ENCODE measurements at regions not wholly inside any gene's neighbourhood (a gene's known extent, or its start where the extent isn't known, plus 50 kb on each side); places are given as distances from the start of the nearest gene placed in this dataset.
"Not testable (repeated sequence)": the region's sequence is repeated elsewhere in the genome, so short reads cannot be mapped to it uniquely, and the experiment has no call there.

DNA sequence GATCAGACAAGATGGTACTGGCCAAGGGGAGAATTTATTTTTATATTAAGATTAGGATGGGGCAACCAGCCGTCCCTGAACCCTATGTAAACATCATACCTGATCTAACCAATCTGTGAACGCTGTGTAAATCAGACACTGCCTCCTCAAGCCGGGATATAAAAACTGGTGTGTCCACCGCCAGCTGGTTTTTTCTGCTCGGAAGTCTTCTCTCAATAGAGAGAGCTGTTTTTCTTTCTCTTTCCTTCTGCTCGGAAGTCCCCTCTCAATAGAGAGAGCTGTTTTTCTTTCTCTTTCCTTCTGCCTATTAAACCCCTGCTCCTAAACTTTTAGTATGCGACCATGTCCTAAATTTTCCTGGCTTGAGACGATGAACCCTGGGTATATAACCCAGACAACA is 615.5 kb upstream of the NUDT12 start:
- no peak for DNase-seq (ENCODE audit: extremely low spot score, insufficient read length, low read depth)
- no peak for FAIRE-seq

- DNase-seq (ENCODE audit: extremely low spot score, insufficient read length, low read depth) = no peak
- no peak for FAIRE-seq
Observed at GRCh38 chr5:104177651-104178050, 615.1 kb upstream of the NUDT12 start.

DNA sequence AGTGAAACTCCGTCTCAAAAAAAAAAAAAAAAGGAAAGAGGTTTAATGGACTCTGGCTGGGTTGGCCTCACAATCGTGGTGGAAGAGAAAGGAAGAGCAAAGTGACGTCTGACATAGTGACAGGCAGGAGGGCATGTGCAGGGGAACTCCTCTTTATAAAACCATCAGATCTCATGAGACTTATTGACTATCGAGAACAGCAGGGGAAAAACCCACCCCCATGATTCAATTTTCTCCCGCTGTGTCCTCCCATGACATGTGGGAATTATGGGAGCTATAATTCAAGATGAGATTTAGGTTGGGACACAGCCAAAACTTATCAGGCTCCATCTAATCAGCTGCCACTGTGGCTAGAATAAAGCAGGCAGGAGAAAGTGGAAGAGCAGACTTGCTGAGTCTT is 610.4 kb upstream of the NUDT12 start:
- DNase-seq (ENCODE audit: extremely low spot score, insufficient read length, low read depth) (no peak), FAIRE-seq (no peak)

DNA sequence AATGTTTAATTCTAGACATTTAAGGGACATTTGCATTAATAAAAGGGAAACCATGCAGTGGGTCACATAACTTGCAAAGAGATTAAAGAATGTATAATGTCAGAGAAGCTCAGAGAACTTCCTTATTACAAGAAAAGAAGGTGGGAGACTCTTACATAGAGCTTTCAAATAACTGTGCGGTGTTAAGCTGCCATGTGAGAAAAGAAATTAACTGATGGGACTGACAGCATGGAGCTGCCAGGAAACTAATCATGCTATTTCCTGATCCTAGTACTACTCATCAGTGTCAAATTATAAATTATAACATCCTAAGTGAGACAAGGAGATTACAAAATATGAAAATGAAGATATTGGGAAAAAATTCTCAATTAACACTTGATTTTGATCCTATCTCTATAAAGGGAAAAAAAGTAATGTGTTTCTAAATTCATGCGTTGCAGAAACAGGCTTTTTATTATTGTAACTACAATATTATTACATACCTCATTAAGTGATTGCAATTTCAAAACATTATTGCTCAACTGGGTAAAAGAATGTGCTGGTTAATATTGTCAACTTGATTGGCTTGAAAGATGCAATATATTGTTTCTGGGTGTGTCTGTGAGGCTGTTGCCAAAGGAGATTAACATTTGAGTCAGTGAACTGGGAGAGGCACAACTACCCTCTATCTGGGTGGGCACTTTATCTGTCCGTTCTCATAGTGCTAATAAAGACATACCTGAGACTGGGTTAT is 609.5 kb upstream of the NUDT12 start:
- DNase-seq (ENCODE audit: extremely low spot score, insufficient read length, low read depth) = no peak

GRCh38 chr5:104170926-104171325 is 608.3 kb upstream of the NUDT12 start:
- DNase-seq (ENCODE audit: extremely low spot score, insufficient read length, low read depth) = no peak
- FAIRE-seq = no peak

More for the DNA sequence above, 609.5 kb upstream of the NUDT12 start:
- FAIRE-seq = no peak

GRCh38 chr5:104146652-104147051 is 584.1 kb upstream of the NUDT12 start:
- FAIRE-seq (no peak), DNase-seq (ENCODE audit: extremely low spot score, insufficient read length, low read depth) (no peak)

DNA sequence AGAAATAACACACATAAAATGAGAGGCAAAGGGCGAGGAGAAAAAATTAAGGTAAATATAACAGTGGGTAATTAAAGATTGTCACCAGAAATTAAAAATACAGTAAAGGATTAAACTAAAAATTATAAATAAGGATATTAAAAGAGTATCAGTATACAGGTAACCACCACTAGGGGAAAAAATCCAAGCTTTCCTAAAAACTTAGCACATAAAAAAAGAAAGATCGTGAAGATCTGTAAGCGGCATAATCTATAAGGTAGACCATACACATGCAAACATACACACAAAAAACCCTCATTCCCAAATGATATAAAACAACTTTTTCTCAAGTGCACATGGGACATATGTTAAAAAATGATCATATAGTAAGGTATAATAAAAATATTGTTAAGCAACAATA is 577.3 kb upstream of the NUDT12 start:
- DNase-seq (ENCODE audit: extremely low spot score, insufficient read length, low read depth) = no peak
- FAIRE-seq = no peak

- no peak for DNase-seq (ENCODE audit: extremely low spot score, insufficient read length, low read depth)
- no peak for FAIRE-seq
Observed at GRCh38 chr5:104130320-104130719, 567.7 kb upstream of the NUDT12 start.

DNA sequence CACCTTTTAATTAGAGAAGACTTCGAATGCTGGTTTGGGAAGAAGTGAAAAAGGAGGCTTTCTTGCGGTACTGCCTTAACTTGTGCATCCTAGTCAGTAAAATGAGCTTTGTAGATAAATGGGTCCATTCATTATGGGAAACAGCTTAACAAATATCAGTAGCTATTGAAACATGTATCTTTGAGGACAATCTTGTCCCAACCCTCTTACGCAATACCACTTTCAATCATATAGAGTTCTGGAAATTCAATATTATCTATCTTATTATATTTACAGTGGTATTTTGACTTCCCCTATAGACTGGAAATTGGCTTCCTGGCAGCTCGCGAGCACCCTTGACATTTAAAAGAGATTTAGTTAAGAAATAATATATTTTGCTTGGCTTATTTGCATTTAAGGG is 565.8 kb upstream of the NUDT12 start:
- DNase-seq (ENCODE audit: extremely low spot score, insufficient read length, low read depth) (no peak), FAIRE-seq (no peak)

DNA sequence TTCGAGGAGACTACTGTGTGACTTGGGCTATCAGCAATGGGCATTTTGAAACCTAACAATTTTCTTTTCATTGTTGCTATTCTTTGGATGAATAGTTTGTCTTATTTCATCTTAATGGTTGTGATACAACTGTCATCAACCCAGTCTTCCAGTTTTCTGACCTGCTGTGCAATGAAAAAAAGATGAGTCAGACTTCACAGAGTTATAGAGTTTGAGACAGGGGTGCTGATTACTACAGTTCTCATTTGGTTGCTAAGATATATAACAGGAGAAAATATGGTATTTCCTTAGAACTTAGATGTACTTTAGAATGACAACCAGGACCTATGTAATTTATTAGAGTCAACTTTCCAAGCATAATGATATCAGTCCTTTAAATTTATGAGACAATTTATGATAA is 564.4 kb upstream of the NUDT12 start:
- DNase-seq (ENCODE audit: extremely low spot score, insufficient read length, low read depth) (no peak), FAIRE-seq (no peak)

GRCh38 chr5:104119529-104119928 is 556.9 kb upstream of the NUDT12 start:
- FAIRE-seq = no peak
- no peak for DNase-seq (ENCODE audit: extremely low spot score, insufficient read length, low read depth)

- FAIRE-seq (no peak), DNase-seq (ENCODE audit: extremely low spot score, insufficient read length, low read depth) (no peak)
Observed at GRCh38 chr5:104111632-104112031, 549.0 kb upstream of the NUDT12 start.

DNA sequence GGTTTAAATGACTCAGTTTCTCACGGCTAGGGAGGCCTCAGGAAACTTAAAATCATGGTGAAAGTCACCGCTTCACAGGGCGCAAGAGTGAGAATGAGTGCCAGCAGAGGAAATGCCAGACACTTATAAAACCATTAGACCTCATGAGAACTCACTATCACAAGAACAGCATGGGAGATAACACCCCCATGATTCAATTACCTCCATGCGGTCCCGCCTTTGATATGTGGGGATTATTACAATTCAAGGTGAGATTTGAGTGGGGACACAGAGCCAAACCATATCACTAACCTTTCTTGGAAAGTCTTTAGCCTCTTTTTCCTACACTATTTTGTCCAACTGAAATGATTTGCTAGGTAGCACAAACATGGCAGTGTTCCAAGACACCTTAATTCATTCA is 533.9 kb upstream of the NUDT12 start:
- FAIRE-seq (no peak), DNase-seq (ENCODE audit: extremely low spot score, insufficient read length, low read depth) (no peak)

GRCh38 chr5:104095527-104095926 is 532.9 kb upstream of the NUDT12 start:
- DNase-seq (ENCODE audit: extremely low spot score, insufficient read length, low read depth) = no peak
- no peak for FAIRE-seq

DNA sequence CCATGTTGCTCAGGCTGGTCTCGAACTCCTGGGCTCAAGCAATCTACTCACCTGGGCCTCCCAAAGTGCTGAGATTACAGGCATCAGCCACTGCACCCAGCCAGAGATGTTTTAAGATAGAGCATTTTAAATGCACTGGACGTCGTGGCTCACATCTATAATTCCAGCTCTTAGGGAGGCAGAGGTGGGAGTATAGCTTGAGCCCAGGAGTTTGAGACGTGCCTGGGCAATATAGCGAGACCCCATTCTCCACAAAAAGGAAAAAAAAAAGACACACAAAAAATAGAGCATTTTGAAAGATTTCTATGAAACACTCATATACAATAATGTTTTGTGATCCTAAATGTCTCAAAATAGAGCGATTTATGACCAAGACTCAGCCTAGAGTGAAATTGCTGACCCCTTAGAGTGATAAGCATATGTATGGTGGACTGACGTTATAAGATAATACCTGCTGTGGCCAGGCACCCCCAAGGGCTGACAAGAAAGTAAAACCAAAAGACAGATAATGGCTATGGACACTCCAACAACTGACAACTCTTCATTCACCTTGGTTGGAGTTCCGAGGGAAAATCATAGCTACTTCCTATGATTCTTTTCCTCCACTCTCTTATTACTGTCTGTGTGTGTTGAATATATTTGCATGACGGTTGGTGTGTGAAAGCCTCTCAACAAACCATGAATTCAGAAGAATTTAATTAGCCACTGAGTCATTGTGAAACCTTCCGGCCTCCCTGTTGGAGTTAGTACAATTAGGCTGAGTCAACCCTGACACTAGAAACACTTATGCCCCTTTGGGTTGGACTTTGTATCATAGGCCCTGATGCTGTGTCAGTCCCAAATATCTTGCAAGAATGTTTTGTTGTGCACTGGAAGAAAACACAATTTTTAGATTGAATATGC is 526.5 kb upstream of the NUDT12 start:
- DNase-seq (ENCODE audit: extremely low spot score, insufficient read length, low read depth) = no peak
- FAIRE-seq = no peak

DNA sequence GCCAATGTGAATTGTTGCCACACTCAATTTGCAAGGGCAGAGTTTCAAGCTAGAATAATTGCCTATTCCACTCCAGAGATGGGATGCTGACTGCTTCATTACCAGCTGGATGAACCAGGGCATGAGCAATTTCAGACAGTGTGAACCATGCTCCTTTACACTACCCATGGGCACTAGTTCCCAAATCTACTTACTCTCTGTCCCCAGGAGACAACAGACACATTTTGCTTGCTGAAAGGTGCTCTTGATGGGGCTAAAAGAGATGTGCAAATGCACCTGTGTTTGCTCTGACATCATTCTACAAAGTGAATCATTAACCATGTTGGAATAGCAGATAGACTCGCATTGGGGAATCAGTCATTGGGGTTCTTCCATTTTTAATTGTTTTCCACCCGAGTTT is 522.3 kb upstream of the NUDT12 start:
- no peak for DNase-seq (ENCODE audit: extremely low spot score, insufficient read length, low read depth)

GRCh38 chr5:104082754-104083153 is 520.2 kb upstream of the NUDT12 start:
- no peak for FAIRE-seq

More for the DNA sequence above, 522.3 kb upstream of the NUDT12 start:
- FAIRE-seq = no peak

DNA sequence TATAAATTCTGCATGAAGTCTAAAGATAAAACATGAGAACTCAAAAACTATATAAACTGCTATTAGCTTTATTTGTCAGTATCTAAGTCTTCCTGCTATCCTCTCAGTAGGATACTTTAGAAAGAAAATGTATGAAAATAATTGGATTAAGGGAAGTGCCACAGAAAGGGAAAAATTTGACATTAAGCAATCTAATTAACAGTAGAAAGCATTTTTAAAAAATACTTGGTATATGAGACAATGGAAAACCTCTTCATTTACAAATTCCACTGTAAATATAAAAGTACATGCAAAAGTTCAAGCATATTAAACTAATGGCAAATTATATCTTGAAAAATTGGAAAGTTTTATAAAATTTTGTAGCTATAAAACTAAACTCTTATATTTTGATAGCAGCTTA is 518.6 kb upstream of the NUDT12 start:
- FAIRE-seq (no peak), DNase-seq (ENCODE audit: extremely low spot score, insufficient read length, low read depth) (no peak)

More at GRCh38 chr5:104082754-104083153, 520.2 kb upstream of the NUDT12 start:
- DNase-seq (ENCODE audit: extremely low spot score, insufficient read length, low read depth) = no peak

- FAIRE-seq (no peak), DNase-seq (ENCODE audit: extremely low spot score, insufficient read length, low read depth) (no peak)
Observed at GRCh38 chr5:104080646-104081175, 518.1 kb upstream of the NUDT12 start.

DNA sequence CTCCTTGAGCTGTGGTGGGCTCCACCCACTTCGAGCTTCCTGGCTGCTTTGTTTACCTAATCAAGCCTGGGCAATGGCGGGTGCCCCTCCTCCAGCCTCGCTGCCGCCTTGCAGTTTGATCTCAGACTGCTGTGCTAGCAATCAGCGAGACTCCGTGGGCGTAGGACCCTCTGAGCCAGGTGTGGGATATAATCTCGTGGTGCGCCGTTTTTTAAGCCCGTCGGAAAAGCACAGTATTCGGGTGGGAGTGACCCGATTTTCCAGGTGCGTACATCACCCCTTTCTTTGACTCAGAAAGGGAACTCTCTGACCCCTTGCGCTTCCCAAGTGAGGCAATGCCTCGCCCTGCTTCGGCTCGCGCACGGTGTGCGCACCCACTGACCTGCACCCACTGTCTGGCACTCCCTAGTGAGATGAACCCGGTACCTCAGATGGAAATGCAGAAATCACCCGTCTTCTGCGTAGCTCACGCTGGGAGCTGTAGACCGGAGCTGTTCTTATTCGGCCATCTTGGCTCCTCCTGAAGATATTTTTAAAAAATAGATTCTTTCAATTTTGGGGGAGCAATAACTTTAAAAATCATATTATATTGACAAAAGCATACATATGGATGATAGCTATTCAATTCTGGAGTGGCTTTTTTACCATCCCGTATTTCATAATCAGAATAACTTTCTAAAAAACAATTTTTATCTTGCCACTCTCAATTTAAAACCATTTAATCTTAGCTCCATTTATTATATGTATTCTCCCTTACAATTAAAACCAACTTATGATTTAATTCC is 517.5 kb upstream of the NUDT12 start:
- not testable (repeated sequence) for DNase-seq (ENCODE audit: extremely low spot score, insufficient read length, low read depth); FAIRE-seq
